GM23248 (cell line): ENCODE measurements at regions not wholly inside any gene's neighbourhood (a gene's known extent, or its start where the extent isn't known, plus 50 kb on each side); places are given as distances from the start of the nearest gene placed in this dataset.

Source experiments
- DNase-seq: peaks from one replicate; pipeline ENCODE4 v3.0.0-alpha.2; 2015
- H2AFZ ChIP-seq: fragments of 200-600 bp; sonication (generic); 2 replicates; pipeline ENCODE4 v1.6.1; 2016; ENCODE audit warnings: antibody characterized with exemption
- H3F3A ChIP-seq: fragments of 200-600 bp; sonication (generic); 2 replicates; pipeline ENCODE4 v1.6.1; 2016; ENCODE audit warnings: mild to moderate bottlenecking, antibody characterized with exemption, mixed run types; ENCODE audit not compliant: insufficient read depth
- H3K27ac ChIP-seq: fragments of 200-600 bp; sonication (generic); 2 replicates; pipeline ENCODE4 v1.5.1; 2016; ENCODE audit warnings: mild to moderate bottlenecking
- H3K27me3 ChIP-seq: fragments of 200-600 bp; sonication (generic); replicated peaks from 2 replicates; pipeline ENCODE4 v1.6.1; 2016; ENCODE audit warnings: mild to moderate bottlenecking; ENCODE audit not compliant: insufficient read depth
- H3K36me3 ChIP-seq: fragments of 200-600 bp; sonication (generic); 2 replicates; pipeline ENCODE4 v1.6.1; 2016; ENCODE audit warnings: low read depth, mild to moderate bottlenecking
- H3K4me1 ChIP-seq: fragments of 200-600 bp; sonication (generic); 2 replicates; pipeline ENCODE4 v1.6.1; 2016; ENCODE audit warnings: mild to moderate bottlenecking; ENCODE audit not compliant: insufficient read depth
- H3K4me2 ChIP-seq: fragments of 200-600 bp; sonication (generic); one replicate; pipeline ENCODE4 v1.6.1; 2016; ENCODE audit warnings: mild to moderate bottlenecking; ENCODE audit not compliant: unreplicated experiment
- H3K4me3 ChIP-seq: fragments of 200-600 bp; sonication (generic); 2 replicates; pipeline ENCODE4 v1.5.1; 2016; ENCODE audit warnings: mild to moderate bottlenecking
- H3K79me2 ChIP-seq: fragments of 200-600 bp; sonication (generic); 2 replicates; pipeline ENCODE4 v1.6.1; 2016; ENCODE audit warnings: mild to moderate bottlenecking; ENCODE audit not compliant: insufficient read depth
- H3K9ac ChIP-seq: fragments of 200-600 bp; sonication (generic); 2 replicates; pipeline ENCODE4 v1.6.1; 2016; ENCODE audit warnings: mild to moderate bottlenecking
- H3K9me2 ChIP-seq: fragments of 200-600 bp; sonication (generic); 2 replicates; pipeline ENCODE4 v1.6.1; 2016; ENCODE audit warnings: mixed run types, mild to moderate bottlenecking, moderate library complexity; ENCODE audit not compliant: insufficient read depth
- H3K9me3 ChIP-seq: fragments of 200-600 bp; sonication (generic); one replicate; pipeline ENCODE4 v1.6.1; 2017; ENCODE audit warnings: low read depth
- H4K20me1 ChIP-seq: fragments of 200-600 bp; sonication (generic); 2 replicates; pipeline ENCODE4 v1.6.0; 2016; ENCODE audit not compliant: insufficient read depth
- EZH2 ChIP-seq: fragments of 200-600 bp; sonication (generic); IDR thresholded peaks from 2 replicates; pipeline ENCODE4 v1.6.1; 2018; ENCODE audit warnings: antibody characterized with exemption, mild to moderate bottlenecking; ENCODE audit not compliant: insufficient read depth, poor library complexity, severe bottlenecking
- EZH2phosphoT487 ChIP-seq: fragments of 200-600 bp; sonication (generic); IDR thresholded peaks from 2 replicates; pipeline ENCODE4 v1.6.1; 2018; ENCODE audit warnings: antibody characterized with exemption, moderate library complexity, mild to moderate bottlenecking, low read depth; ENCODE audit not compliant: insufficient read depth
- WGBS, 2 experiments: methylation state at CpG; one replicate each; pipeline ENCODE4 v1.1.6; 2015 to 2017; ENCODE audit warnings: low lambda C conversion rate in 2 of 2, low coverage in 1 of 2; ENCODE audit errors: missing lambda C conversion rate in 2 of 2; 5-methylcytosine and 5-hydroxymethylcytosine counted together
- in situ Hi-C: fragments of 300-500 bp; cut with MboI; formaldehyde crosslinking; loops from 2 replicates; pipeline ENCODE4 v1.15.0; 2020

- Histone ChIP-seq H2AFZ (no peak overlapping the region), H3K27ac (no peak overlapping the region)
- TF ChIP-seq EZH2 (no peak), EZH2phosphoT487 (no peak)
Observed at GRCh38 chr5:125634216-125634835, 788.9 kb upstream of the GRAMD2B start.

GRCh38 chr5:125639858-125640257 lies 783.4 kb upstream of the GRAMD2B start:
- Histone ChIP-seq H4K20me1 (no peaks in the 10 kb centered on the region), H2AFZ (no peak overlapping the region), H3K9me2 (no peaks in the 10 kb centered on the region), H3K4me2 (no peak overlapping the region), H3K27ac (no peak overlapping the region), H3K4me1 (no peaks in the 10 kb centered on the region), H3K9ac (no peak overlapping the region), H3F3A (no peaks in the 10 kb centered on the region), H3K27me3 (no peaks in the 10 kb centered on the region), H3K9me3 (no peaks in the 10 kb centered on the region), H3K4me3 (no peak overlapping the region), H3K79me2 (no peaks in the 10 kb centered on the region), H3K36me3 (no peaks in the 10 kb centered on the region)
- in situ Hi-C loops, result no loop called here
- 70 to 77% methylated on average over 2 of the region's 2 CpGs for WGBS, 2 experiments
- TF ChIP-seq EZH2phosphoT487 (no peak), EZH2 (no peak)
- DNase-seq, result no peak

More at GRCh38 chr5:125634216-125634835, 788.9 kb upstream of the GRAMD2B start:
- H3K79me2 ChIP-seq, result no peaks in the 10 kb centered on the region
- no peaks in the 10 kb centered on the region for H3K36me3 ChIP-seq
- in situ Hi-C loops, result no loop called here
- no peaks in the 10 kb centered on the region for H3F3A ChIP-seq
- H3K4me3 ChIP-seq, result no peak overlapping the region
- no peaks in the 10 kb centered on the region for H3K4me1 ChIP-seq
- no peak overlapping the region for H3K9ac ChIP-seq
- no peaks in the 10 kb centered on the region for H4K20me1 ChIP-seq
- no peaks in the 10 kb centered on the region for H3K27me3 ChIP-seq
- DNase-seq, result no peak
- H3K9me2 ChIP-seq, result no peaks in the 10 kb centered on the region
- no peaks in the 10 kb centered on the region for H3K9me3 ChIP-seq
- H3K4me2 ChIP-seq, result no peak overlapping the region
- WGBS, 2 experiments, result 90 to 91% methylated on average over 1 of the region's 1 CpG

GRCh38 chr5:125652761-125653160 lies 770.4 kb upstream of the GRAMD2B start:
- Histone ChIP-seq H3K9ac (no peak overlapping the region), H3F3A (no peaks in the 10 kb centered on the region), H3K9me2 (no peaks in the 10 kb centered on the region), H3K27ac (no peak overlapping the region), H3K27me3 (no peaks in the 10 kb centered on the region), H3K4me1 (no peaks in the 10 kb centered on the region), H4K20me1 (no peaks in the 10 kb centered on the region), H3K79me2 (no peaks in the 10 kb centered on the region), H3K4me3 (no peak overlapping the region), H3K9me3 (no peaks in the 10 kb centered on the region), H3K4me2 (no peak overlapping the region), H3K36me3 (no peaks in the 10 kb centered on the region), H2AFZ (no peak overlapping the region)
- no peak for TF ChIP-seq EZH2
- TF ChIP-seq EZH2phosphoT487, result no peak
- DNase-seq, result no peak
- 93 to 96% methylated on average over 2 of the region's 2 CpGs for WGBS, 2 experiments
- in situ Hi-C loops, result no loop called here

GRCh38 chr5:125654392-125654791 lies 768.8 kb upstream of the GRAMD2B start:
- H3K27ac ChIP-seq, result no peak overlapping the region
- no peaks in the 10 kb centered on the region for H3K9me2 ChIP-seq
- TF ChIP-seq EZH2phosphoT487 (no peak), EZH2 (no peak)
- no peak overlapping the region for H3K4me3 ChIP-seq
- no peaks in the 10 kb centered on the region for H3K79me2 ChIP-seq
- no peaks in the 10 kb centered on the region for H4K20me1 ChIP-seq
- no peaks in the 10 kb centered on the region for H3K4me1 ChIP-seq
- no peak overlapping the region for H3K4me2 ChIP-seq
- H3K36me3 ChIP-seq, result no peaks in the 10 kb centered on the region
- no peak overlapping the region for H3K9ac ChIP-seq
- no peak overlapping the region for H2AFZ ChIP-seq
- no peaks in the 10 kb centered on the region for H3K9me3 ChIP-seq
- no peak for DNase-seq
- H3K27me3 ChIP-seq, result no peaks in the 10 kb centered on the region
- H3F3A ChIP-seq, result no peaks in the 10 kb centered on the region
- in situ Hi-C loops, result no loop called here

GRCh38 chr5:125655156-125655555 lies 768.1 kb upstream of the GRAMD2B start:
- Histone ChIP-seq H3K4me2 (no peak overlapping the region), H2AFZ (no peak overlapping the region), H3K79me2 (no peaks in the 10 kb centered on the region), H3K9me3 (no peaks in the 10 kb centered on the region), H3K36me3 (no peaks in the 10 kb centered on the region), H3K4me3 (no peak overlapping the region), H3K27ac (no peak overlapping the region), H3F3A (no peaks in the 10 kb centered on the region), H4K20me1 (no peaks in the 10 kb centered on the region), H3K9me2 (no peaks in the 10 kb centered on the region), H3K4me1 (no peaks in the 10 kb centered on the region), H3K27me3 (no peaks in the 10 kb centered on the region), H3K9ac (no peak overlapping the region)
- in situ Hi-C loops, result no loop called here
- TF ChIP-seq EZH2phosphoT487 (no peak), EZH2 (no peak)
- no peak for DNase-seq
